Hematopoietic multipotent progenitor cell treated with erythropoietin and hydrocortisone succinate and interleukin-3 and kit ligand, for 8 days (in vitro differentiated cells): ENCODE measurements at regions not wholly inside any gene's neighbourhood (a gene's known extent, or its start where the extent isn't known, plus 50 kb on each side); places are given as distances from the start of the nearest gene placed in this dataset.
"Not testable (repeated sequence)": the region's sequence is repeated elsewhere in the genome, so short reads cannot be mapped to it uniquely, and the experiment has no call there.

Experiments
- DNase-seq: peaks from one replicate; pipeline ENCODE4 v3.0.0-alpha.2; 2015

- no peak for DNase-seq
Measured at GRCh38 chr6:22751223-22751622, 181.9 kb downstream of the HDGFL1 start.

- DNase-seq = no peak
Measured at GRCh38 chr6:22752522-22752921, 183.2 kb downstream of the HDGFL1 start.

GRCh38 chr6:22754061-22754460 lies 184.7 kb downstream of the HDGFL1 start:
- DNase-seq = no peak

- no peak for DNase-seq
Measured at GRCh38 chr6:22755605-22756004, 186.2 kb downstream of the HDGFL1 start.

GRCh38 chr6:22756365-22756764 lies 187.0 kb downstream of the HDGFL1 start:
- DNase-seq = no peak

- no peak for DNase-seq
Measured at GRCh38 chr6:22764496-22764895, 195.1 kb downstream of the HDGFL1 start.

- no peak for DNase-seq
Measured at GRCh38 chr6:22765015-22765414, 195.6 kb downstream of the HDGFL1 start.

- DNase-seq = no peak
Measured at GRCh38 chr6:22766979-22767378, 197.6 kb downstream of the HDGFL1 start.

- DNase-seq = no peak
Measured at GRCh38 chr6:22770054-22770453, 200.7 kb downstream of the HDGFL1 start.

- no peak for DNase-seq
Measured at GRCh38 chr6:22774129-22774528, 204.8 kb downstream of the HDGFL1 start.

GRCh38 chr6:22778438-22778837 lies 209.1 kb downstream of the HDGFL1 start:
- DNase-seq = not testable (repeated sequence)

- DNase-seq = no peak
Measured at GRCh38 chr6:22779062-22779461, 209.7 kb downstream of the HDGFL1 start.

- DNase-seq = no peak
Measured at GRCh38 chr6:22783931-22784330, 214.6 kb downstream of the HDGFL1 start.

GRCh38 chr6:22784601-22785410 lies 215.4 kb downstream of the HDGFL1 start:
- no peak for DNase-seq

- DNase-seq = no peak
Measured at GRCh38 chr6:22788038-22788437, 218.7 kb downstream of the HDGFL1 start.

- no peak for DNase-seq
Measured at GRCh38 chr6:22789315-22789714, 219.9 kb downstream of the HDGFL1 start.

GRCh38 chr6:22794844-22795243 lies 225.5 kb downstream of the HDGFL1 start:
- DNase-seq = no peak

- DNase-seq = no peak
Measured at GRCh38 chr6:22800451-22800850, 231.1 kb downstream of the HDGFL1 start.

GRCh38 chr6:22801831-22802230 lies 232.5 kb downstream of the HDGFL1 start:
- DNase-seq = no peak

GRCh38 chr6:22804620-22805261 lies 235.4 kb downstream of the HDGFL1 start:
- no peak for DNase-seq

- DNase-seq = no peak
Measured at GRCh38 chr6:22807261-22807660, 237.9 kb downstream of the HDGFL1 start.

- DNase-seq = no peak
Measured at GRCh38 chr6:22807818-22808217, 238.5 kb downstream of the HDGFL1 start.

GRCh38 chr6:22808466-22808865 lies 239.1 kb downstream of the HDGFL1 start:
- no peak for DNase-seq

- DNase-seq = no peak
Measured at GRCh38 chr6:22809370-22809769, 240.0 kb downstream of the HDGFL1 start.

- DNase-seq = no peak
Measured at GRCh38 chr6:22819209-22819608, 249.8 kb downstream of the HDGFL1 start.
